Stimulated activated CD4-positive, alpha-beta T cell treated with anti-CD3 and anti-CD28 coated beads, Interleukin-1b, Interleukin-23, amount 100 ng/mL, for 48 hours (primary cell): ENCODE measurements at regions not wholly inside any gene's neighbourhood (a gene's known extent, or its start where the extent isn't known, plus 50 kb on each side); places are given as distances from the start of the nearest gene placed in this dataset.
"Not testable (repeated sequence)": the region's sequence is repeated elsewhere in the genome, so short reads cannot be mapped to it uniquely, and the experiment has no call there.

ENCODE experiments used
- DNase-seq: peaks from one replicate; pipeline ENCODE4 v3.0.0-alpha.2; 2020

- not testable (repeated sequence) for DNase-seq
These were observed 120.3 kb upstream of the CFAP20DC start for GRCh38 chr3:59170166-59170565.

DNA sequence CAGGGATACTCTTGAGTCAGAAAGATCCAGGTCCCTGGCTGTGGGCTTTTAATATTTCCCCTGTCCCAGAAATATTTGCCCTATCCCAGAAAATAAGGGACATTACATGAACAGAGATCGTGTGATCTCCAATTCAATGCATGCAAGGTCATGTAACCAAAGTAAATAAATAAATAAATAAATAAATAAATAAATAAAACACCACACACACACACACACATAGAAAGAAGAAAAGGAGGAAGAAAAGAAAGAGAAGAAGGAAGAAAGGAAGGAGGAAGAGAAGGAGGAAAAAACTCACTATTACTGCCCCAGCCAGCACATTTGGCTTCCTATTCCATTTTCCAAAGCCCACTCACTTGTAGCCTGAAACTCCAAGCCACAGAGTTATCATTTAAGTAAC, 117.9 kb upstream of the CFAP20DC start:
- DNase-seq, result no peak

DNA sequence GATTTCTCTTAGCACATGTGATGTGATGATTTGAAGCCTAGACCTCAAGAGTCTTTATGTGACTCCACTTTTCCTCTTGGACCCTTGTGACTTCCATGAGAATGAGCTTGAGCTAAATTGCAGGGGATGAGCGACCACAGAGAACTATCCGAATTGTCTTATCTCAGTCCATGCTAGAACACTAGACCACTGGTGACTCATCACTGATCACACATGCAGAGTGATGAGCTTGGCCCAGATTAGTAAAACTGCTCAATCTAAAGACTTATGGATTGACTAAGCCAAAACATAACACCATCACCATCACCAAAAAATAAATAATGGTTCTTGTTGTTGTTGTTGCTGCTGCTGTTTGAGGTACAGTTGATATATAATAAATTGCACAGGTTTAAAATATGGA, 114.1 kb upstream of the CFAP20DC start:
- no peak for DNase-seq

DNA sequence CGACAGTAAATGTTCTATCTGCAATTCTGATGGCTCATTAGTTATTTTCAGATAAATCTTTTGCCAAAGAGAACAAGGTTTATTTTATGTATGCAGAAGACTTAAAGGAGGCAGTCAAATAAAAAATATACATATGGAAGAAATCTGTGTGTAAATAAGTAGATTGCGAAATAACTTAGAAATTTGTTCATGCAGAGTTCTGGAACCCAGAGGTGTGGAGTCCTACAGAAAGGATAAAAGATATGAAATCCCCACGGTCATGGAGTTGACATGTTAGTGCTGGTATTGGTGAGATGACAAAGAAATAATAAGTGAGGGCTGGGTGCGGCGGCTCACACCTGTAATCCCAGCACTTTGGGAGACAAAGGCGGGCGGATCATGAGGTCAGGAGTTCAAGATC, 111.2 kb upstream of the CFAP20DC start:
- DNase-seq, result no peak

DNA sequence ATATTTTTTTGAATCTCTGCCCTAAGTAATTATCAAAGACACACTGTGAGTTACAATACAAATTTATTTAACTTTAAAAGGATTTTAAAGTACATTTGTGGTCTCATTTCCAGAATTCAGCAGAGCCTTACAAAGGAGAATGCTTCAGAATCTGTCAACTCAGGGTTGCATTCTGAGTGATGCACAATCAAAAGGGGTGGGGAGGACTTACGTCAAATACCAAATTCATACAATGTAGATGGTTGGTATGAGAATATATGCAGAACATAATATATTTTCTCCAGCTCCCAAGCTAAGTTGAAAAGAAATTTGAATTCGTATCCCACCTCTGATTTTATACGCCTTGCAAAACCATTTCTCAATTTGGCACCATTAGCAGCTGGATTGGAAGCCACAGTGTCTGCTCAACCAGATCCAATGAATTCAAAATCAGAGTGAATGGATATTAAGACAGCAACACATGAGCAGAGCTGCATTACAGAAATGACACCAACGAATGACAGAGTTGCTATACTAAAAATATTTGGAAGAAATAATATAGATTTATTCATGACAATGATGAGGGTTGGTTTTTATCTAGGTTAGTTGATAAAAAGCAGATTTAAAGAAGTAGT, 110.4 kb upstream of the CFAP20DC start:
- no peak for DNase-seq

GRCh38 chr3:59153648-59154047, 103.8 kb upstream of the CFAP20DC start:
- no peak for DNase-seq

DNA sequence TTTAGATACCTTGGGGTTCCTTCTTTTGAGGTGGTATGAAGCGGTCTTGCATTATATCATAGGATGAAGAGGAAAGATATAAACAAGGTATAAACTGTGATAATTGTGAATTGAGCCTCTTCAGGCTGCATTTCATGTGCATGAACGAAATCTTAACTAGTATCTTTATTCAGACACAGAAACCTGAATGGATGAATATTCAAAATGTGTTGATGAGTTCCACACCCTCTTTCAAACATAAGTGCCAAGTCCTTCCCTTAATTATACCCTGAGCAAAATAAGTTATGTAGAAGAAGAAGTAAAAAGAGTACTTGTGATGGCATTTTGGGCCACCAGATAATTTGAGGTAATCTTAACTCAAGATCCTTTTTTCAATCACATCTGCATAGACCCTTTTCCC, 103.1 kb upstream of the CFAP20DC start:
- DNase-seq, result no peak

GRCh38 chr3:59150039-59150438, 100.2 kb upstream of the CFAP20DC start:
- DNase-seq, result no peak

DNA sequence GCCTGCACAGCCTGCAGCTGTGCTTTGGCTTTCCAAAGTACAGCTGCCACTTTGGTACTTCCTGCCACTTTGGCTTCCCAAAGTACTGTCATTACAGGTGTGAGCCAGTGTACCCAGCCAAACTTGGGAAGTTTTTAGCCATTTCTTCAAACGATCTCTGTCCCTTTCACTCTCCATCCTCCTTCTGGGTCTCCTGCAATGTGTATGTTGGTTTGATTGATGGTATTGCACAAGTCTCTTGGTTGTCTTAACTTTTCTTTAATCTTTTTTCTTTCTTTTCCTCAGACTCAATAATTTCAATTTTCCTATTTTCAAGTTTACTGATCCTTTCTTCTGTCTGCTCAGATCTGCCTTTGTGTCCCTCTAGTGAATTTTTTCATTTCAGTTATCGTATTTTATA, 99.3 kb upstream of the CFAP20DC start:
- no peak for DNase-seq

DNA sequence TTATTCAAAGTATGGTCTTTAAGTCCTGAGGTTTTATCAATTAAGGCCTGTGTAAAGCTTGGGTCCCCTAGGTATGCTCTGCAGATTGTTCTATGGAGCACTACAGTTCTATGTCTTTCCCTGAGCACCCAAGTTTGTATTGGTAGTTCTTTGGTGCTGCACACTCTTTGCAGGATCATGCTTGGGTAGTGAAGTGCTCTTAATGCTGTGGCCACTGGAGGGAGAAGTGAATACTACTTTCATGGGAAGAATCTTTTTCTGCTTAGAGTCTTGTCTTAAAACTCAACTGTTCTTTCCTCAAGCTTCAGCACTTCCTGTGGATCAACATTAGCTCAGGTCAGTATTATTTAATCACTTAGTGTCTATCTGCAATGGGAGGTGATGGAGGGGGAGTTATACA, 93.6 kb upstream of the CFAP20DC start:
- DNase-seq, result no peak

GRCh38 chr3:59142556-59142955, 92.7 kb upstream of the CFAP20DC start:
- no peak for DNase-seq

- no peak for DNase-seq
These were observed 89.1 kb upstream of the CFAP20DC start for GRCh38 chr3:59138966-59139365.

DNA sequence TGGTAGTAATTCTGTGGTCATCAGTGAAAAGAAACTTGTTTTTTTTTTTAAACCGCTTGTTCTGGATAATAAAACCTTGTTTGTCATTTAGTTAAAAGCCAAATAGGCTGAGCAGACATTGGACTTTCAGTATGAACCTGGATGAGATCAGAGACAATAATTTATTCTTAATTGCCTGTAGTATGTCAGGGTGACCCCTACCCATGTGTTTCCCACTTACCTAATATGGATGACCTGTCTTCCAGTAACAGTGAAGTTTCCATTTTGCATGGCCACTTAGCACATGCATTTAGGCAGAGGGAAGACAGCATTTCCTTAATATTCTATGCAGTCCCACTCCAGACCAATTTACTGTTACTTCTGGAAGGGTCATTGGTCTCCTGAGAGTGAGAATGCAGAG, 87.6 kb upstream of the CFAP20DC start:
- DNase-seq, result no peak

GRCh38 chr3:59136081-59136480, 86.3 kb upstream of the CFAP20DC start:
- no peak for DNase-seq

DNA sequence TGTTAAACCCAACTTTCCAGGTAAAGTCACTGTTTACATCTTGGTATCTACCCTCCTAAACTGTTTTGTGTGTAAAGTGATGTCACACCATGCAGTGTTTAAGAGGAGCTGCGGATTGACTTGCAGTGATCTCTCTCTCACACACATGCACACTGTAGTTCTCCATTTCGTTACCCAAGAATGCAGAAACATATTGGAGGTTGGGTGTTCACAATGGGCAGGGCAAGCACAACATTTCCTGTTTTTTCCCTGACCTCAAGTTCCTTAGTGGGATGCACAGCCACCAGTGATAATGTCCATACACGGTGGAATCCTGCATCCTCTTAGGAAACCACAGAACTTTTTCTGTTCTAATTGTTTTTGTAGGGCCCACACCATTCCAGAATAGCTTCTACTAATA, 85.3 kb upstream of the CFAP20DC start:
- no peak for DNase-seq

DNA sequence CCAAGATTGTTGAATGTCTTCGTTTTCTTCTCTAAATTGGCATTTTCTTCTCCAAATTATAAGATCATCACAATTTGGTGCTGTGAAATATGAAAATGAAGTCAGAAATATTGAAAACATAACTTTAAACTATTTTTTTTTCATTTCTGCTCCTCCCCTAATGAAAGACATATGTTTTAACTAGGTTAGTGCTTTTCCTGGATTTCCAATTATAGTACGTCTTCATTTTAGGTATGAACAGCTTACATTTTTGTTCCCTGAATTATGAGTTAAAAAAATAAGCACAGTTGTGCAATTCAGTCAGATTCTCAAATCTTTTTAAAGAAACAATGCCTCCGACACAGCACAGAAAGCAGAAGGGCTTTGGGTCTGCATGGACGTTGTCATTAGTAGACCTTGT, 83.5 kb upstream of the CFAP20DC start:
- no peak for DNase-seq

DNA sequence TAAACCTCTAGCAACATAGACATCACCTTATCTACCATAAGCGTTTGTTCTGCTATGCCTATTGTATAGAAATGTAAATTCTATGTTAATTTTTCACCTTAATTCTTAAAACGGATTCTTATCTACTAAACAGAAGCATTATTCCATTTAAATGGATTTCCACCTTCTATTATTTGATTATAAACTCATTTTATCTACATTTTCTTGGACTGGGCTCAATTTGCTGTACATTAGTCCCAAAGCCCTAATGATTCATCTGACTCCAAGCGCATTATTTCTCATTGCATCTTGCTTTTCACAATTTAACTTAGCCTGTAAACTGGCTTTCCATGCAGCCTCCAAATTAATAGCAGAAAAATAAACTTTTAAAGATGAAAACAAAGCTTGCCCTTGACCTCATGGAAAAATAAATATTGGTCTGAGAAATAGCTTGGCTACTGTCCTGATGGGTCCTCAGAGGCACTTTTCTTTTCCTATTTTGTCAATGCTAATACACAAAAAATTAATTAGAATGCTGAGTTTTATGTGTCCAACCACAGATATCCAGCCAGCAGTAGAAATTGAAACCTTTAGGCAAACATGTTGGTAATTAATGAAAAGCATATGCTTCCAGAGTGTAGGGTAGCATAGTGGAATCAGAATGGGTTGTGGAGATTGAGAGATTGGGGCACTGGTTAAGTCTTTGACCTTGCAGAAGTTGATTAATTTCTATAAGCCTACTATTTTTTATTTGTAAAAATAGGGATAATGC, 81.4 kb upstream of the CFAP20DC start:
- DNase-seq, result no peak

GRCh38 chr3:59128685-59129084, 78.9 kb upstream of the CFAP20DC start:
- DNase-seq, result no peak

GRCh38 chr3:59127071-59127470, 77.2 kb upstream of the CFAP20DC start:
- no peak for DNase-seq

- no peak for DNase-seq
These were observed 76.6 kb upstream of the CFAP20DC start for GRCh38 chr3:59126446-59126845.

- no peak for DNase-seq
These were observed 71.7 kb upstream of the CFAP20DC start for GRCh38 chr3:59121346-59122144.

DNA sequence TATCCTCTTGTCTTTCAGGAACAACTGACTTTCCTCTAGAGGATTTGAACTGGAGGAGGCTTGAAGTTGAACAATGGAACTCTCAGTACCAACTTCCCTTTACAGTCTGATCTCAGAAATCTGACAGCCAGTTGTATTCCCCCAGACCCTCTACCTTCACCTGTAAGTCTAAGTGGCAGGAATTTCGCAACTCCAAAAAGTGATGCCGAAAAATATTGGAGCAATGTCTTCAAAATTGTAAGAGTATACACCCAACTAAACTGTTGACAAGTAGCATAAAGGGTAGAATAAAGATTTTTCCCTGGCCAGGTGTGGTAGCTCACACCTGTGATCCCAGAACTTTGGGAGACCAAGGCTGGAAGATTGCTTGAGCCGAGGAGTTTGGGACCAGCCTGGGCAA, 69.1 kb upstream of the CFAP20DC start:
- no peak for DNase-seq

- no peak for DNase-seq
These were observed 67.6 kb upstream of the CFAP20DC start for GRCh38 chr3:59117396-59117795.

GRCh38 chr3:59116233-59116537, 66.4 kb upstream of the CFAP20DC start:
- DNase-seq, result no peak
